ENCODE measurements at regions not wholly inside any gene's neighbourhood (a gene's known extent, or its start where the extent isn't known, plus 50 kb on each side); places are given as distances from the start of the nearest gene placed in this dataset.
"Not testable (repeated sequence)": the region's sequence is repeated elsewhere in the genome, so short reads cannot be mapped to it uniquely, and the experiment has no call there.

- DNase-seq, result no peak
Observed at GRCh38 chrX:15114743-15115566, 154.9 kb downstream of the ASB9 start.

GRCh38 chrX:15107367-15107988 lies 162.4 kb downstream of the ASB9 start:
- no peak for DNase-seq

- no peak for DNase-seq
Observed at GRCh38 chrX:15098505-15098904, 171.4 kb downstream of the ASB9 start.

GRCh38 chrX:15087747-15088146 lies 182.1 kb downstream of the ASB9 start:
- DNase-seq, result no peak

GRCh38 chrX:15073313-15073712 lies 196.6 kb downstream of the ASB9 start:
- DNase-seq, result no peak

- DNase-seq, result no peak
Observed at GRCh38 chrX:15072880-15073279, 197.0 kb downstream of the ASB9 start.

GRCh38 chrX:15072259-15072658 lies 197.6 kb downstream of the ASB9 start:
- no peak for DNase-seq

- no peak for DNase-seq
Observed at GRCh38 chrX:15059474-15059873, 186.3 kb downstream of the MOSPD2 start.

- DNase-seq, result no peak
Observed at GRCh38 chrX:15056044-15056443, 182.8 kb downstream of the MOSPD2 start.

GRCh38 chrX:15055146-15055930 lies 182.1 kb downstream of the MOSPD2 start:
- no peak for DNase-seq

GRCh38 chrX:15050395-15050794 lies 177.2 kb downstream of the MOSPD2 start:
- DNase-seq, result no peak

- no peak for DNase-seq
Observed at GRCh38 chrX:15043538-15043937, 170.3 kb downstream of the MOSPD2 start.

- no peak for DNase-seq
Observed at GRCh38 chrX:15033917-15034316, 160.7 kb downstream of the MOSPD2 start.

- no peak for DNase-seq
Observed at GRCh38 chrX:15017491-15017890, 144.3 kb downstream of the MOSPD2 start.

- no peak for DNase-seq
Observed at GRCh38 chrX:15016051-15016450, 142.8 kb downstream of the MOSPD2 start.

GRCh38 chrX:15014281-15014680 lies 141.1 kb downstream of the MOSPD2 start:
- DNase-seq, result no peak

GRCh38 chrX:15013461-15013860 lies 140.2 kb downstream of the MOSPD2 start:
- no peak for DNase-seq

GRCh38 chrX:14997271-14997670 lies 124.0 kb downstream of the MOSPD2 start:
- DNase-seq, result no peak

- not testable (repeated sequence) for DNase-seq
Observed at GRCh38 chrX:14984425-14984824, 111.2 kb downstream of the MOSPD2 start.

All from right hindlimb (tissue), 1 donor.